Stomach (tissue), 4 donors: ENCODE measurements at regions not wholly inside any gene's neighbourhood (a gene's known extent, or its start where the extent isn't known, plus 50 kb on each side); places are given as distances from the start of the nearest gene placed in this dataset.

Experiments
- CTCF ChIP-seq, 7 experiments: fragments of 450-650 bp in 4 of 7; fragments of 200-600 bp in 3 of 7; sonication (generic) in 3 of 7; IDR thresholded peaks; one replicate each; pipeline ENCODE4 v1.5.1; 2016 to 2019; ENCODE audit warnings: antibody characterized with exemption in 7 of 7, control low read depth in 2 of 7, mild to moderate bottlenecking in 1 of 7
- EP300 ChIP-seq: sonication (generic); formaldehyde crosslinking; IDR thresholded peaks from one replicate; pipeline ENCODE4 v1.6.1; 2017; ENCODE audit warnings: antibody characterized with exemption
- POLR2AphosphoS5 ChIP-seq, 3 donors: sonication (generic); formaldehyde crosslinking; IDR thresholded peaks; one replicate each; pipeline ENCODE4 v1.6.1; 2016; ENCODE audit warnings: antibody characterized with exemption in 3 of 3

- no peak for TF ChIP-seq CTCF (IDR thresholded peaks at IDR 0.05)
- no peak for TF ChIP-seq EP300
- no peak for TF ChIP-seq POLR2AphosphoS5 (IDR thresholded peaks at IDR 0.05)
Observed at GRCh38 chr6:12580290-12580689, 136.3 kb upstream of the PHACTR1 start.
